Hypothalamus (tissue), 51 donors: ENCODE measurements at regions not wholly inside any gene's neighbourhood (a gene's known extent, or its start where the extent isn't known, plus 50 kb on each side); places are given as distances from the start of the nearest gene placed in this dataset.
"Not testable (repeated sequence)": the region's sequence is repeated elsewhere in the genome, so short reads cannot be mapped to it uniquely, and the experiment has no call there.

Experiments used
- DNase-seq, 51 donors: peaks; one replicate each; lab custom pipeline; 2025; lab: John Stamatoyannopoulos, UW

GRCh38 chr11:37301405-37301804 lies 703.4 kb upstream of the RAG2 start:
- not testable (repeated sequence) for DNase-seq

GRCh38 chr11:37298173-37298572 lies 700.1 kb upstream of the RAG2 start:
- no peak for DNase-seq

GRCh38 chr11:37286890-37287289 lies 688.9 kb upstream of the RAG2 start:
- DNase-seq = no peak

- no peak for DNase-seq
Observed at GRCh38 chr11:37282367-37282766, 684.3 kb upstream of the RAG2 start.

- no peak for DNase-seq
Observed at GRCh38 chr11:37280200-37280599, 682.2 kb upstream of the RAG2 start.

GRCh38 chr11:37277896-37278465 lies 679.9 kb upstream of the RAG2 start:
- no peak for DNase-seq

- no peak for DNase-seq
Observed at GRCh38 chr11:37264783-37265182, 666.7 kb upstream of the RAG2 start.

GRCh38 chr11:37264060-37264459 lies 666.0 kb upstream of the RAG2 start:
- DNase-seq = no peak

GRCh38 chr11:37263467-37263866 lies 665.4 kb upstream of the RAG2 start:
- DNase-seq = not testable (repeated sequence)

- no peak for DNase-seq
Observed at GRCh38 chr11:37259734-37260133, 661.7 kb upstream of the RAG2 start.

- no peak for DNase-seq
Observed at GRCh38 chr11:37248145-37248544, 650.1 kb upstream of the RAG2 start.

- DNase-seq = not testable (repeated sequence)
Observed at GRCh38 chr11:37246092-37246491, 648.1 kb upstream of the RAG2 start.

- DNase-seq = no peak
Observed at GRCh38 chr11:37230865-37231264, 632.8 kb upstream of the RAG2 start.

GRCh38 chr11:37223962-37224361 lies 625.9 kb upstream of the RAG2 start:
- no peak for DNase-seq

- peak in 1 of 51 donors; percentile 9 for DNase-seq
Observed at GRCh38 chr11:37203006-37203405, 605.0 kb upstream of the RAG2 start.

GRCh38 chr11:37199082-37199481 lies 601.0 kb upstream of the RAG2 start:
- no peak for DNase-seq

GRCh38 chr11:37184326-37184725 lies 586.3 kb upstream of the RAG2 start:
- DNase-seq = no peak

- DNase-seq = no peak
Observed at GRCh38 chr11:37182031-37182430, 584.0 kb upstream of the RAG2 start.

GRCh38 chr11:37177721-37178120 lies 579.7 kb upstream of the RAG2 start:
- no peak for DNase-seq

- no peak for DNase-seq
Observed at GRCh38 chr11:37171451-37171850, 573.4 kb upstream of the RAG2 start.

- no peak for DNase-seq
Observed at GRCh38 chr11:37170311-37170710, 572.3 kb upstream of the RAG2 start.

- DNase-seq = not testable (repeated sequence)
Observed at GRCh38 chr11:37145434-37145833, 547.4 kb upstream of the RAG2 start.

- DNase-seq = no peak
Observed at GRCh38 chr11:37142591-37142990, 544.6 kb upstream of the RAG2 start.
